Spleen (tissue), 7 donors: ENCODE measurements at regions not wholly inside any gene's neighbourhood (a gene's known extent, or its start where the extent isn't known, plus 50 kb on each side); places are given as distances from the start of the nearest gene placed in this dataset.

Source experiments
- POLR2A ChIP-seq, 3 donors: fragments of 450-650 bp; IDR thresholded peaks; one replicate each; pipeline ENCODE4 v1.5.1; 2017; ENCODE audit warnings: antibody characterized with exemption in 3 of 3, mild to moderate bottlenecking in 1 of 3
- TF ChIP-seq, protein P1 (sequence below), 11 experiments: fragments of 200-600 bp in 7 of 11; fragments of 450-650 bp in 4 of 11; sonication (generic) in 4 of 11; IDR thresholded peaks in 8 of 11; conservative IDR thresholded peaks in 3 of 11; 1 replicate in 7 of 11; 2 replicates in 4 of 11; pipeline versions ENCODE4 v1.4.0 to v1.8.0; 2016 to 2021; ENCODE audit warnings: antibody characterized with exemption in 11 of 11, inconsistent platforms in 4 of 11, mild to moderate bottlenecking in 1 of 11
- donor health status: DM: no; HTN: no; CAD: no; lungs with moderate emphysema.
- donor health status: DM: no; HTN: no; CAD: no.
- donor health status: DM: no; HTN: no; CAD: no.

- no peak for TF ChIP-seq POLR2A (IDR thresholded peaks at IDR 0.05)
- TF ChIP-seq, protein P1, sequence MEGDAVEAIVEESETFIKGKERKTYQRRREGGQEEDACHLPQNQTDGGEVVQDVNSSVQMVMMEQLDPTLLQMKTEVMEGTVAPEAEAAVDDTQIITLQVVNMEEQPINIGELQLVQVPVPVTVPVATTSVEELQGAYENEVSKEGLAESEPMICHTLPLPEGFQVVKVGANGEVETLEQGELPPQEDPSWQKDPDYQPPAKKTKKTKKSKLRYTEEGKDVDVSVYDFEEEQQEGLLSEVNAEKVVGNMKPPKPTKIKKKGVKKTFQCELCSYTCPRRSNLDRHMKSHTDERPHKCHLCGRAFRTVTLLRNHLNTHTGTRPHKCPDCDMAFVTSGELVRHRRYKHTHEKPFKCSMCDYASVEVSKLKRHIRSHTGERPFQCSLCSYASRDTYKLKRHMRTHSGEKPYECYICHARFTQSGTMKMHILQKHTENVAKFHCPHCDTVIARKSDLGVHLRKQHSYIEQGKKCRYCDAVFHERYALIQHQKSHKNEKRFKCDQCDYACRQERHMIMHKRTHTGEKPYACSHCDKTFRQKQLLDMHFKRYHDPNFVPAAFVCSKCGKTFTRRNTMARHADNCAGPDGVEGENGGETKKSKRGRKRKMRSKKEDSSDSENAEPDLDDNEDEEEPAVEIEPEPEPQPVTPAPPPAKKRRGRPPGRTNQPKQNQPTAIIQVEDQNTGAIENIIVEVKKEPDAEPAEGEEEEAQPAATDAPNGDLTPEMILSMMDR (IDR thresholded peaks at IDR 0.05 in 8 of 11, conservative IDR thresholded peaks at IDR 0.05 in 3 of 11) = no peak
Observed at GRCh38 chr1:176330782-176331181, 123.7 kb upstream of the COP1 start.
